SKM-1 (cell line): ENCODE measurements at regions not wholly inside any gene's neighbourhood (a gene's known extent, or its start where the extent isn't known, plus 50 kb on each side); places are given as distances from the start of the nearest gene placed in this dataset.
"Not testable (repeated sequence)": the region's sequence is repeated elsewhere in the genome, so short reads cannot be mapped to it uniquely, and the experiment has no call there.

ENCODE experiments used
- DNase-seq: peaks from one replicate; lab custom pipeline; 2025; ENCODE audit not compliant: unreplicated experiment; lab: John Stamatoyannopoulos, UW

- no peak for DNase-seq
Observed at GRCh38 chr2:53497020-53497419, 270.6 kb upstream of the CHAC2 start.

GRCh38 chr2:53493210-53493609 is 274.4 kb upstream of the CHAC2 start:
- DNase-seq: no peak

GRCh38 chr2:53490659-53491058 is 276.9 kb upstream of the CHAC2 start:
- DNase-seq: no peak

- not testable (repeated sequence) for DNase-seq
Observed at GRCh38 chr2:53486185-53486899, 281.3 kb upstream of the CHAC2 start.

GRCh38 chr2:53485021-53485728 is 282.4 kb upstream of the CHAC2 start:
- no peak for DNase-seq

- no peak for DNase-seq
Observed at GRCh38 chr2:53484531-53484930, 283.1 kb upstream of the CHAC2 start.

GRCh38 chr2:53477517-53477916 is 290.1 kb upstream of the CHAC2 start:
- no peak for DNase-seq

- DNase-seq: no peak
Observed at GRCh38 chr2:53476834-53477233, 290.8 kb upstream of the CHAC2 start.

- DNase-seq: no peak
Observed at GRCh38 chr2:53475766-53476165, 291.8 kb upstream of the CHAC2 start.

- DNase-seq: no peak
Observed at GRCh38 chr2:53475321-53475720, 292.3 kb upstream of the CHAC2 start.

- no peak for DNase-seq
Observed at GRCh38 chr2:53474914-53475313, 292.7 kb upstream of the CHAC2 start.

GRCh38 chr2:53473775-53474311 is 293.8 kb upstream of the CHAC2 start:
- no peak for DNase-seq

GRCh38 chr2:53473236-53473635 is 294.4 kb upstream of the CHAC2 start:
- DNase-seq: no peak

GRCh38 chr2:53467467-53468180 is 300.0 kb upstream of the CHAC2 start:
- DNase-seq: no peak

- DNase-seq: no peak
Observed at GRCh38 chr2:53463806-53464726, 303.5 kb upstream of the CHAC2 start.

- DNase-seq: no peak
Observed at GRCh38 chr2:53460937-53461336, 306.7 kb upstream of the CHAC2 start.

GRCh38 chr2:53460347-53460746 is 307.3 kb upstream of the CHAC2 start:
- no peak for DNase-seq

- no peak for DNase-seq
Observed at GRCh38 chr2:53455094-53455493, 312.5 kb upstream of the CHAC2 start.

GRCh38 chr2:53452957-53453748 is 314.5 kb upstream of the CHAC2 start:
- no peak for DNase-seq

- no peak for DNase-seq
Observed at GRCh38 chr2:53452400-53452799, 315.2 kb upstream of the CHAC2 start.
